HG02642 (cell line): ENCODE measurements at regions not wholly inside any gene's neighbourhood (a gene's known extent, or its start where the extent isn't known, plus 50 kb on each side); places are given as distances from the start of the nearest gene placed in this dataset.
A peak's percentile ranks its signal among the peaks of the same experiment; 100 is the strongest.
"Not testable (repeated sequence)": the region's sequence is repeated elsewhere in the genome, so short reads cannot be mapped to it uniquely, and the experiment has no call there.

Experiments used
- ATAC-seq: cut with Tn5 transposase; IDR thresholded peaks from one replicate; pipeline ENCODE4 v1.9.1; 2021; ENCODE audit warnings: mild to moderate bottlenecking; ENCODE audit not compliant: unreplicated experiment, poor library complexity

- no peak for ATAC-seq
Observed at GRCh38 chr2:439077-439476, 151.2 kb upstream of the ALKAL2 start.

GRCh38 chr2:437756-438393 lies 150.0 kb upstream of the ALKAL2 start:
- ATAC-seq = peak; percentile 96

GRCh38 chr2:437180-437579 lies 149.3 kb upstream of the ALKAL2 start:
- no peak for ATAC-seq

- ATAC-seq = no peak
Observed at GRCh38 chr2:436205-436604, 148.3 kb upstream of the ALKAL2 start.

- ATAC-seq = no peak
Observed at GRCh38 chr2:434625-435024, 146.7 kb upstream of the ALKAL2 start.

GRCh38 chr2:433216-433615 lies 145.3 kb upstream of the ALKAL2 start:
- no peak for ATAC-seq

GRCh38 chr2:430291-431040 lies 142.6 kb upstream of the ALKAL2 start:
- no peak for ATAC-seq

GRCh38 chr2:429575-430254 lies 141.8 kb upstream of the ALKAL2 start:
- ATAC-seq = no peak

- no peak for ATAC-seq
Observed at GRCh38 chr2:429142-429541, 141.3 kb upstream of the ALKAL2 start.

GRCh38 chr2:428591-428990 lies 140.7 kb upstream of the ALKAL2 start:
- no peak for ATAC-seq

GRCh38 chr2:426696-427095 lies 138.8 kb upstream of the ALKAL2 start:
- ATAC-seq = not testable (repeated sequence)

GRCh38 chr2:425947-426346 lies 138.1 kb upstream of the ALKAL2 start:
- no peak for ATAC-seq

GRCh38 chr2:425243-425642 lies 137.4 kb upstream of the ALKAL2 start:
- ATAC-seq = no peak

- no peak for ATAC-seq
Observed at GRCh38 chr2:424306-425171, 136.6 kb upstream of the ALKAL2 start.

- ATAC-seq = no peak
Observed at GRCh38 chr2:423479-423878, 135.6 kb upstream of the ALKAL2 start.

- ATAC-seq = no peak
Observed at GRCh38 chr2:422676-423435, 135.0 kb upstream of the ALKAL2 start.

GRCh38 chr2:421406-421805 lies 133.5 kb upstream of the ALKAL2 start:
- ATAC-seq = no peak

GRCh38 chr2:419687-420317 lies 131.9 kb upstream of the ALKAL2 start:
- ATAC-seq = no peak

GRCh38 chr2:417662-418061 lies 129.8 kb upstream of the ALKAL2 start:
- ATAC-seq = no peak
